Mucosa of descending colon (tissue), 3 donors: ENCODE measurements at regions not wholly inside any gene's neighbourhood (a gene's known extent, or its start where the extent isn't known, plus 50 kb on each side); places are given as distances from the start of the nearest gene placed in this dataset.

Source experiments
- ATAC-seq: fragments of 200-7000 bp; cut with Tn5 transposase; one replicate; pipeline ENCODE4 v1.9.1; 2020; ENCODE audit warnings: mild to moderate bottlenecking, moderate library complexity
- DNase-seq, 3 donors: peaks; one replicate each; pipeline ENCODE4 v3.0.0-alpha.2; 2020
- H3K36me3 ChIP-seq: fragments of 200-600 bp; one replicate; pipeline ENCODE4 v1.8.0; 2021; ENCODE audit warnings: low read depth, mild to moderate bottlenecking
- H3K4me1 ChIP-seq: fragments of 200-600 bp; one replicate; pipeline ENCODE4 v1.8.0; 2021; ENCODE audit warnings: low read depth, mild to moderate bottlenecking
- H3K4me3 ChIP-seq: fragments of 200-600 bp; one replicate; pipeline ENCODE4 v1.8.0; 2021; ENCODE audit warnings: mild to moderate bottlenecking
- H3K9me3 ChIP-seq: fragments of 200-600 bp; one replicate; pipeline ENCODE4 v1.8.0; 2021; ENCODE audit warnings: mild to moderate bottlenecking
- intact Hi-C, 2 donors: fragments of 100-400 bp; cut with DNase I in 1 of 2; cut with micrococcal nuclease in 1 of 2; formaldehyde crosslinking; loops; one replicate each; pipeline versions ENCODE4 v1.11.0 to v1.11.1; 2022; cut with DNase I, micrococcal nuclease
- TF ChIP-seq, protein P1 (sequence below): fragments of 200-600 bp; IDR thresholded peaks from one replicate; pipeline ENCODE4 v1.8.0; 2022; ENCODE audit warnings: antibody characterized with exemption, mild to moderate bottlenecking
- donor health status: DM: no; HTN: no; CAD: no; lungs with moderate emphysema.
- donor health status: DM: no; HTN: no; CAD: no.
- donor health status: DM: no; HTN: yes; CAD: no.

DNA sequence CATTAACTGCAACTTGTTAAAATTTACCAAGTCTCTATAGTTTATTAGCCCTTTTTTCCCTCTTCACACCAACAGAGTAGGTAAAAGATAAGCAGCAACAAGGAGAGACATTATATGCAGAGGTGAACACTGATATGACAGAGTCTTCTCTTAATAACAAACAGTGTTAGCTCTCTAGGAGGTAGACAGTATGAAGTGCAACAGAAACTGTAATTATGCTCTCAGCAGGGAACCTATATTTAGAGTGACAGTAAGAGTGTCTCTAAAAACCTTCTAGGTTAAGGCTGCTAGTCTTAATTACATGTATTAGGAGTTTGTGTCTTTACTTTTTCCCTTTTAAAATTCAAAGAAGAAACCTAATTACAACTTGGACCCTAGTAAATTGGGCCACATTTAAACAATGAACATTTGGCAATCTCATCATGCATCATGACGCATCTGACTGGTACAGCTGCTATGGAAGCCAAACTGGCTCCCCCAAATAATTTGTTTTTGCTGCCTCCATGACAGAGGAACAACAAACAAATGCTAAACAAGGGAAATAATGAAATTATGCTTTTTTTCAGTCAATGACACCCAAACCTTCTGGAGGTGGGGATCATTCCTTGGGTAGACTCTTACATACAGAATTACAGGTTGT lies 69.9 kb upstream of the MMADHC start:
- ATAC-seq = no peak
- Histone ChIP-seq H3K9me3 (no peaks in the 10 kb centered on the region), H3K4me1 (no peaks in the 10 kb centered on the region), H3K4me3 (no peak overlapping the region), H3K36me3 (no peaks in the 10 kb centered on the region)
- no peak for DNase-seq
- TF ChIP-seq, protein P1, sequence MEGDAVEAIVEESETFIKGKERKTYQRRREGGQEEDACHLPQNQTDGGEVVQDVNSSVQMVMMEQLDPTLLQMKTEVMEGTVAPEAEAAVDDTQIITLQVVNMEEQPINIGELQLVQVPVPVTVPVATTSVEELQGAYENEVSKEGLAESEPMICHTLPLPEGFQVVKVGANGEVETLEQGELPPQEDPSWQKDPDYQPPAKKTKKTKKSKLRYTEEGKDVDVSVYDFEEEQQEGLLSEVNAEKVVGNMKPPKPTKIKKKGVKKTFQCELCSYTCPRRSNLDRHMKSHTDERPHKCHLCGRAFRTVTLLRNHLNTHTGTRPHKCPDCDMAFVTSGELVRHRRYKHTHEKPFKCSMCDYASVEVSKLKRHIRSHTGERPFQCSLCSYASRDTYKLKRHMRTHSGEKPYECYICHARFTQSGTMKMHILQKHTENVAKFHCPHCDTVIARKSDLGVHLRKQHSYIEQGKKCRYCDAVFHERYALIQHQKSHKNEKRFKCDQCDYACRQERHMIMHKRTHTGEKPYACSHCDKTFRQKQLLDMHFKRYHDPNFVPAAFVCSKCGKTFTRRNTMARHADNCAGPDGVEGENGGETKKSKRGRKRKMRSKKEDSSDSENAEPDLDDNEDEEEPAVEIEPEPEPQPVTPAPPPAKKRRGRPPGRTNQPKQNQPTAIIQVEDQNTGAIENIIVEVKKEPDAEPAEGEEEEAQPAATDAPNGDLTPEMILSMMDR = no peak
- intact Hi-C loops = no loop called here

DNA sequence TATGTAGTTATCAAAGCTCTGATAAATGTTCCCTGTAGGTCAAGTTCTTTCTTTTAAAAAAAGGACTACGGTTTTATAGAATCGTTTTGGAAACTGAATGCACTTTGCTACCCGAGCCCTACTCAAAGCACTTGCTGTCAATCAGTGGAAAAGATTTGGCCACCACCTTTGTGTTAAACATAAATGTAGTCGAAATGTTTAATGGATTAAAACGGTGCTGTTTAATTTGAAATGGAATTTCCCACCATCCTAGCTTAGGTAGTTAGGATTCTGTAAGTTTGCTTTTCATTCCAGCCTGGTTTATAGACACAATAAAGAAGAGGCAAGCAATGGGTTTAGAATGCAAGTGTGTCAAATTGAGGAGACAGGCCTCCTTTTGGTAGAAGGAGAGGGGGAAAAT lies 69.4 kb upstream of the MMADHC start:
- DNase-seq (no peak), ATAC-seq (no peak)
- H3K36me3 ChIP-seq = no peaks in the 10 kb centered on the region
- no peak overlapping the region for H3K4me3 ChIP-seq
- H3K9me3 ChIP-seq = no peaks in the 10 kb centered on the region
- intact Hi-C loops = no loop called here
- H3K4me1 ChIP-seq = no peaks in the 10 kb centered on the region
- TF ChIP-seq, protein P1 = no peak

DNA sequence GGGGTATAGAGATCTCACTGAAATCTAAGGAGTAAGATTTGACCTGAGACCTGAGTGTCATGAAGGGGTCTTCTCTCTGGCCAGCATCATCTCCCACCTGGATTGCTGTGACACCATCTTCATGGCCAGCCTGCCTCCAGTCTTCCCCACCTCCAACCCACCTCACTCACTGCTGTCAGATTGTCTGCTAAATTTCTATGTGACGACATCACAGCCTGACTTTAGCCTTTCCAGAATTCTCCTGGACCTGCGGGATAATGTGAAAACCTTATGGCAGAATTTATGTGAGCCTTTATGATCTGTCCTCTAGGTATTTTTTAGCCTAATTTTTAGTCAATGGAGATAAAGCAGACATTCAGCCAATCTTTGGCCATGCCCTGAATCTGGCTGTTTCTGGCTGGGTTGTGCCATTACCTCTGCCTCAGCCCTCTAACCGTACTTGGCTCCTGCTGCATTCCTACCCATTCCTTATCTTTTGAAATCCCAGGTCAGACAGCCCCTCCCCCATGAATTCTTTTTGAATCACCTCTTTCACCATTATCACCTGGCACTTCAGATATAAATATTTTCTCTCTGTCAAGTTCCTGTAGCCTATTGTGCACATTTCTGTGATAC lies 66.4 kb upstream of the MMADHC start:
- no peaks in the 10 kb centered on the region for H3K36me3 ChIP-seq
- DNase-seq (no peak), ATAC-seq (no peak)
- TF ChIP-seq, protein P1 = no peak
- intact Hi-C loops = no loop called here
- H3K9me3 ChIP-seq = peaks cover 12% of the 10 kb centered on the region
- H3K4me1 ChIP-seq = no peaks in the 10 kb centered on the region
- no peak overlapping the region for H3K4me3 ChIP-seq

DNA sequence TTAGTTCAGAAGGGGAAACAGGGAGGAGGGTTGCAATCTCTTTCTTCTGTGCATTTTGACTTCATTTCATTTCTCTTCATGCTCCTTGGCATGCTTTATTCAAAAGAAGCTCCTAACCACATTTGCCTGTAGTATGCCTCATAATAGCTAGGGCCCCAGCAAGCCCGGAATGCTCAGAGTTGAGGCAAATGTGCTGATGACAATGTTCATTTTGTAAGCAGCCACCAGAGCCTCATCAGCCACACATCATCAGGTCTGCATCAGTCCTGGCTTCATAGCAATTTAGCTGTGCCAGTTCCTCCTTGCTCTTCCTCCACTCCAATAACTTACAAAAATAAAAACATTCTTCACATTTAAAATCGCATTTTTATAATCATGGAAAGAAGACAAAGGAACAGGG lies 65.4 kb upstream of the MMADHC start:
- TF ChIP-seq, protein P1 = no peak
- DNase-seq (no peak), ATAC-seq (no peak)
- peaks cover 12% of the 10 kb centered on the region for H3K9me3 ChIP-seq
- no peak overlapping the region for H3K4me3 ChIP-seq
- intact Hi-C loops = no loop called here
- H3K36me3 ChIP-seq = no peaks in the 10 kb centered on the region
- H3K4me1 ChIP-seq = no peaks in the 10 kb centered on the region

DNA sequence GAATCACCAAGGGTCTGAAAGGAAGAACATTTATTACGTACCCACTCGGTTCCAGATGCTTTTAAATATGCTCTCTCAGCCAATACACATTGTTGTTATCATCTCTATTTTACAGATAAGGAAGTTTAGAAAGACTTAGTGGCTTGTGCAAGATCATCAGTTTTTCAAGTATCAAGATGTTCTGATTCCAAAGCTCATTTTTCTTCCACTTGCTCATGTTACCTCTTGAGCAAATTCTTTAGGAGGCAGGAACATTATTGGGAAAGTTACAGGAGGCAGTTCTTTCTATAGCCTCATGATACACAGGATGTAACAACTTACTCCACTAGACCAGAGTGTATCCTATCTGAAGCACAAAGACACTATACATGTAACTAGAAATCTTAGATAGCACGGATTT lies 65.0 kb upstream of the MMADHC start:
- DNase-seq (no peak), ATAC-seq (no peak)
- no peaks in the 10 kb centered on the region for H3K4me1 ChIP-seq
- no peak overlapping the region for H3K4me3 ChIP-seq
- TF ChIP-seq, protein P1 = no peak
- peaks cover 12% of the 10 kb centered on the region for H3K9me3 ChIP-seq
- no peaks in the 10 kb centered on the region for H3K36me3 ChIP-seq
- intact Hi-C loops = no loop called here
